HG03097 (cell line): ENCODE measurements at regions not wholly inside any gene's neighbourhood (a gene's known extent, or its start where the extent isn't known, plus 50 kb on each side); places are given as distances from the start of the nearest gene placed in this dataset.

Experiments
- ATAC-seq: cut with Tn5 transposase; IDR thresholded peaks from one replicate; pipeline ENCODE4 v1.9.1; 2021; ENCODE audit not compliant: unreplicated experiment, low FRiP score

DNA sequence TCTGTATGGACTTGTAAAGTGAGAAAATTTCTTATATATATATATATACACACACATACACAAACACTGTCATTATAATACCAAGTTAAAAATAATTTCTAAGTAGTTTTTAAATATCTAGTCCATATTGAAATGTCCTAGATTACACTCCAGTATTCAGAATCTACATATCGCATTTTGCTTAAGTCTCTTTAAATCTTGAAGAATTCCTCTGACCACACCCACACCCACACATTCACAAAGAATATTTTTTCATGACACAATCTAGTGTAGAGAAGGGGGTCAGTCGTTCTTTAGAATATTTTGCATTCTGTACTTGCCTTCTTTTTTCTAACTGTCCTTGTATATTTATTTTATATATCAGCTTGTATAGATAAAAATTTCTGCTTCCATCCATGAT, 509.7 kb downstream of the CCDC85A start:
- ATAC-seq, result no peak

- no peak for ATAC-seq
These were observed 519.2 kb downstream of the CCDC85A start for GRCh38 chr2:56703001-56703400.

- no peak for ATAC-seq
These were observed 521.9 kb downstream of the CCDC85A start for GRCh38 chr2:56705713-56706112.

DNA sequence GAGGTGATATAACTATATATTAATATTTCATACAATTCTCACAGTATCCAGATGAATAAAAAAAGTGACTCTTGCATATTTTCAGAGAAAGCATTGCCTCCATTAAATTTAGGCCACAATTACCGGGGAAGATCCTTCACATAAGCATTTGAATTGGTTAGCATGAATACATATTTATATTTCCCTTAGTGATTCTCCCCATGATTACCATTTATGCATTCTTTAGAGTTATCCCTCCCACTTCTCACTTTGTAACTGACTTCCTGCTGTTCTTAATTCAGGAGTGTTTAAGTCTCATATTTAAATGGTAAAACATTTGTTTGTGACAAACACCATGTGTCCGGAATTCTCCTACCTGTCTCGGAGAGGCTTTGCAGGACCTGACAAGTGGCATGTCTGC, 523.4 kb downstream of the CCDC85A start:
- no peak for ATAC-seq

DNA sequence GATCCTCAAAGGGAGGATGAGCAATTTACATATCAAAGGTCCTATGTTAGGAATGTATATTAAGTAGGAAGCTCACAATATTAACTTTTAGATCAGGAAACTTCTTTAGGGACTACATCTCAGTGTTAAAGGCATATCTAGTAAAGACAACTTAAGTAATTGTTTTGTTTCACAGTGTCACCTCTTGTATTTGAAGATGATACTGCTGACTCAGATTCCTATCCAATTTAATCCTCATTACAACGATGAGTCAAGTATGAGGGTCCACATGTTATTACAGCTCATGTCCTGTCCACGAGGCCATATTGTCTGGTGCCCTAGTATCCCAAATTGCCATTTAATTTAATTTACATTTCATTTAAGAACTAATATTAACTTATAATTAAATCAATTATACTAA, 523.9 kb downstream of the CCDC85A start:
- no peak for ATAC-seq

- no peak for ATAC-seq
These were observed 525.4 kb downstream of the CCDC85A start for GRCh38 chr2:56709181-56709580.

GRCh38 chr2:56713161-56713676, 529.4 kb downstream of the CCDC85A start:
- no peak for ATAC-seq

DNA sequence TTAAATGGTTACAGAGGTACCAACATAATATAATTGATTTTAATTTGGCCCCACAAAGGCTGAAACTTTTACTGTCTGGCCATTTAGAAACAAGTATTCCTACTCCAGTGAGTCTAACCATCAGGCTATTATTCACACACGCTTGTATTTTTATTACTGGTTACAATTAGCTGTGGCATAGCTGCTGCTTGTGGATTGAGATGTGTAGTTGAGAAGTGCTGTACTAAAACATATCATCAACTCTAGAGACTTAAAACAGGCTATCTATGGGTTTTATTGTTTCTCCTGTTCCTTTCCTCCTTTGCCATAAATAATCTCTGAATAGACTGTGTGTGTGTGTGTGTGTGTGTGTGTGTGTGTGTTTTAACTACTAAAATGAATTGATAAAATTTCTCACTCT, 530.2 kb downstream of the CCDC85A start:
- no peak for ATAC-seq

GRCh38 chr2:56714400-56714799, 530.6 kb downstream of the CCDC85A start:
- no peak for ATAC-seq

- no peak for ATAC-seq
These were observed 531.9 kb downstream of the CCDC85A start for GRCh38 chr2:56715683-56716082.

DNA sequence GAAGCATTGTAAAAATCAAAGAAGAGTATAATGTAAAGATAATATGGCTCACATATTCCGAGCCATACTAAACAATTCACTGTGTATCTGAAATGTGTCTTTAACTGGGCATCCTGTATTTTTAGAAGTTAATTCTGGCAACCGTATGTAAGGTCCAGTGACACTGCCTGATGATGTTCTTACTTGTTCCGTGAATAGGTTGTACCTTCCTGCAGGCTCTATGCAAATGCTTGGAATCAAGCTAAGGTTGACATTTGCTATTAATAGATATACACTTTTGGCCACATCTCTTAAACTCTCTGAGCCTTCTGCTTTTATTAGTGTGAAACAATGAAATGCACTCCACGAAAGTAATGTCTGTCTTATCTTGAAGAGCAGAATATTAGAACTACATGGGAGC, 534.6 kb downstream of the CCDC85A start:
- no peak for ATAC-seq

- ATAC-seq, result no peak
These were observed 545.4 kb downstream of the CCDC85A start for GRCh38 chr2:56729212-56729611.

- ATAC-seq, result no peak
These were observed 549.2 kb downstream of the CCDC85A start for GRCh38 chr2:56732946-56733345.

- ATAC-seq, result no peak
These were observed 555.6 kb downstream of the CCDC85A start for GRCh38 chr2:56739413-56739812.

- ATAC-seq, result no peak
These were observed 557.9 kb downstream of the CCDC85A start for GRCh38 chr2:56741601-56742102.

DNA sequence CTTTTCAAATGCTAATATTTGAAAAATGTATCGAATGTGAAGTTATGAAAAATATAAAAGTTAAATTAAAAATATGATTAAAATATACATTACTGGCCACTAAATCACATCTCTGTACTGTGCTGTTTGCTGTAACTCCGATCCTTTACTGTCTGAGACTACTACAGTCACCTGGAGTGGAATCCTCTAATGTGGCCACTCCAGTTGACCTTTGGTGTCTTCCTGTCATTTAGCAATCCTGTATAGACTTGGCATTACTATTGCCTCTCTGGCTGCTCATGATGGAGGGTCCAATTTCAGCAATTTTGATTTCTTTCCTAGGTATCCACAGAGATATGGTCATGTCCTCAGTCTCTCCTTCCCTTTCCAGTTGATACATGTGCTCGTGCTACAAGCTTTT, 560.0 kb downstream of the CCDC85A start:
- ATAC-seq, result no peak

GRCh38 chr2:56749152-56749752, 565.5 kb downstream of the CCDC85A start:
- no peak for ATAC-seq

- ATAC-seq, result no peak
These were observed 569.4 kb downstream of the CCDC85A start for GRCh38 chr2:56753182-56753581.

DNA sequence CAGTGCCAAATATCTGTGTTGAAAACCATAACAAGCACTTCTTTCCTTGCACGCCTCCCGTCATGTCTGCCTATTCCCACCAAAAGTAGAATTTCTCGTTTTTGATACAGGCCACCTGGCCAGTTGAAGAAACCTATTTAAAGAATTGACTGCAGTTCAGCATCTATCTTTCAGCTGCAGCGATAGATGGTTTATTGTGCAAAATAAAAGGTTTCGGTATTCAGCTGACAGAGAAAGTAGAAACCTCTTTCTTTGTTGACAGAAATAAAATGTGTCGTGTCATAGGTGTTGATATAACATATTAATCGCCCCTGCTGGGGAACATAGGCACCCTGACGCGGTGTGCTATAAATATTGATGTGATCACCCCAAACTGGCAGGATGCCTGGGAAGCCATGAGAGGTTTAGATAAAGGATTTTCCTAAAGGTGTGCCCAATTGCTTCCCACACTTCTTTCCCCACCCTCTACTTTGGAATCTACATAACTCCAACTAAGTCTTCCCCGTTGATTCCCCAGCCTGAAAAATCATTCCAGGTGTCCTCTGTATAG, 570.4 kb downstream of the CCDC85A start:
- no peak for ATAC-seq

DNA sequence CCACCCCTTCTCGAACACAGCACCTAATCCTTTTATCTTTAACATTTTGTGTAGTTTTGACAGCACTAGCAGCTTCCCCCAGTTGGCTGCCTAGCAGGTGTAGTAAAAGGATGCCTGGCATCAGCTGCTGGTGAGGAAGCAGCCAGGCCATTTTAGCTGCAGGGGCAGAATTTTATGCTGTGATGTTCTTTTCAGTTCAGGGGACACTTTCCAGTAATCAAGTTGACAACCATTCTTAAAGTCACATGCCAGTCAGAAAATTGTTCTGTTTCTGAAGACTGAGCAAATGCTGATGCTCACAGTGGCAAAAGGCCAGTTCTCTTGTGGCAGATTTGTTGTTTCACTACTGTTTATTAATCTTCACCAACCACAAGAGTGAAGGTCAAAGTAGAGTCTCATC, 570.8 kb downstream of the CCDC85A start:
- ATAC-seq, result no peak

GRCh38 chr2:56757884-56758545, 574.2 kb downstream of the CCDC85A start:
- no peak for ATAC-seq

DNA sequence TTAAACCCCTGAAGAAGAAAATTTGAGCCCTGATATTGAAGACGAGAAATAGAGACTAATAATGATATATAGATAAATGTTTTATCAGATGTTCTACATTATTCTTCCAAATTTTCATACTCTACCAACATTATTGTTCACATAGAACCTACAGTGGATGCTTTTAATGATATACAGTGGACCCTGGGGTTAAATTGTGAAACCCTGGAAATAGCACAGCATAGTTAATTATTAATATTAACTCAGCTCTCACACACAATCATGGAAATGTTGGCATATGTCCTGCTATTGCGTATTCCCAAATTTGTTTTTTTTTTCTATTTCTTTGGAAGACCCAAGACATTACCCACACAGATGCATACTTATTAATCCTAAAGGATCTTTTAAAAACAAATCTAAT, 579.9 kb downstream of the CCDC85A start:
- no peak for ATAC-seq
